Memory B cell (primary cell): ENCODE measurements at regions not wholly inside any gene's neighbourhood (a gene's known extent, or its start where the extent isn't known, plus 50 kb on each side); places are given as distances from the start of the nearest gene placed in this dataset.
"Not testable (repeated sequence)": the region's sequence is repeated elsewhere in the genome, so short reads cannot be mapped to it uniquely, and the experiment has no call there.

Experiments
- ATAC-seq: fragments of 150-1000 bp; cut with Tn5 transposase; 2 replicates; pipeline ENCODE4 v1.10.0; 2021; ENCODE audit warnings: low read depth, mild to moderate bottlenecking, moderate library complexity
- DNase-seq, 2 donors: peaks; one replicate each; pipeline ENCODE4 v3.0.0; 2022; ENCODE audit warnings: low spot score in 2 of 2
- H3K27ac Mint-ChIP-seq: one replicate; pipeline ENCODE4 v1.8.0; 2022; ENCODE audit warnings: mild to moderate bottlenecking, moderate library complexity, mixed read lengths
- H3K27me3 Mint-ChIP-seq: one replicate; pipeline ENCODE4 v1.8.0; 2022; ENCODE audit warnings: mixed read lengths
- H3K36me3 Mint-ChIP-seq: one replicate; pipeline ENCODE4 v1.8.0; 2022; ENCODE audit warnings: mild to moderate bottlenecking, mixed read lengths
- H3K4me1 Mint-ChIP-seq: one replicate; pipeline ENCODE4 v1.8.0; 2022; ENCODE audit warnings: mixed read lengths
- H3K4me3 Mint-ChIP-seq: one replicate; pipeline ENCODE4 v1.8.0; 2022; ENCODE audit warnings: mild to moderate bottlenecking, moderate library complexity, mixed read lengths
- H3K9me3 Mint-ChIP-seq: one replicate; pipeline ENCODE4 v1.8.0; 2022; ENCODE audit warnings: mixed read lengths

DNA sequence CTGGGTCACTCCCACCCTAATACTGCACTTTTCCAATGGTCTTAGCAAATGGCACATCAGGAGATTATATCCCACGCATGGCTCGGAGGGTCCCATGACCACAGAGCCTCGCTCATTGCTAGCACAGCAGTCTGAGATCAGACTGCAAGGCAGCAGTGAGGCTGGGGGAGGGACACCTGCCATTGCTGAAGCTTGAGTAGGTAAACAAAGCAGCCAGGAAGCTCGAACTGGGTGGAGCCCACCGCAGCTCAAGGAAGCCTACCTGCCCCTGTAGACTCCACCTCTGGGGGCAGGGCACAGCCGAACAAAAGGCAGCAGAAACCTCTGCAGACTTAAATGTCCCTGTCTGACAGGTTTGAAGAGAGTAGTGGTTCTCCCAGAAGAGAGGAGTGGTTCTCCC, 599.0 kb upstream of the GRIN3A start:
- H3K27ac Mint-ChIP-seq, DNase-seq, H3K27me3 Mint-ChIP-seq, H3K4me3 Mint-ChIP-seq, H3K9me3 Mint-ChIP-seq, ATAC-seq, H3K36me3 Mint-ChIP-seq, H3K4me1 Mint-ChIP-seq: not testable (repeated sequence)

DNA sequence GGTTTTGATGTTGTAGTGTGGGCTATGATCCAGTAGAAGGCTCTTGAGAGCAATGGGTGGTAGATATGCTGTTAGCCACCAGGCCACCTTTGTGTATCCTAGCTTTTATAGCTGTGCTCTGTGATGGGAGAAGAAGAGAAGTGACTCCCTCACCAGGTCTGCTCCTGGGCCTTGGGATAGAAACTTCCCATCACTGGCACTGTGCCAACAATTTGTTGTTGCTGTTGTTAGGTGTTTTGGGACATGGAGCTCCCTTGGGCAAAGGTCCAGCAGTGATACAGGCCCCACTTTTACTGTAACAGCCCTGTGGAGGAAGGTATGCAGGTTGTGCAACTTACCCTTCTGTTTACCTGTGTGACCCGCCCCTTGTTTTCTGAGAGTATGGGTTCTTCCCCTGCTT, 570.9 kb upstream of the GRIN3A start:
- H3K4me1 Mint-ChIP-seq: no peaks in the 10 kb centered on the region
- H3K27me3 Mint-ChIP-seq: no peaks in the 10 kb centered on the region
- H3K36me3 Mint-ChIP-seq: peaks cover 2% of the 10 kb centered on the region
- H3K9me3 Mint-ChIP-seq: peaks cover 13% of the 10 kb centered on the region
- DNase-seq (no peak), ATAC-seq (no peak)
- H3K27ac Mint-ChIP-seq: no peak overlapping the region
- no peak overlapping the region for H3K4me3 Mint-ChIP-seq

DNA sequence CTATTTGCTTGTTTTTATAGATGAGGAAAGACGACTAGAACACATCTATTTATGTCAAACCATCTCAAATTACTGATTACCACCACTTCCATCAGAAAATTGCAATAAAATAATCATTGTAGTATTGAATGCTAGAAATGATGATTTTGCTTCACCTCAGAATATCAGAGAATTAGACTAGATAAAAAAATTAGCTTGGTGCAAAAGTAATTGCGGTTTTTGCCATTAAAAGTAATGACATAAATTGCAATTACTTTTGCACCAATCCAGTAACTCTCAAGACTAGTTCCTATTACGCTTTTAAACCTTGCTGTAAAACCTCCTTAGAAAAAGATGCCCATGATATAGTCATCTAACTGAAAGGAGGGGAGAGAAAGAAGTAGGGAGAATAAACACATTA, 556.7 kb upstream of the GRIN3A start:
- no peak for DNase-seq
- no peaks in the 10 kb centered on the region for H3K27me3 Mint-ChIP-seq
- no peak overlapping the region for H3K4me3 Mint-ChIP-seq
- H3K4me1 Mint-ChIP-seq: no peaks in the 10 kb centered on the region
- no peak for ATAC-seq
- peaks cover 1% of the 10 kb centered on the region for H3K9me3 Mint-ChIP-seq
- no peak overlapping the region for H3K27ac Mint-ChIP-seq
- no peaks in the 10 kb centered on the region for H3K36me3 Mint-ChIP-seq

DNA sequence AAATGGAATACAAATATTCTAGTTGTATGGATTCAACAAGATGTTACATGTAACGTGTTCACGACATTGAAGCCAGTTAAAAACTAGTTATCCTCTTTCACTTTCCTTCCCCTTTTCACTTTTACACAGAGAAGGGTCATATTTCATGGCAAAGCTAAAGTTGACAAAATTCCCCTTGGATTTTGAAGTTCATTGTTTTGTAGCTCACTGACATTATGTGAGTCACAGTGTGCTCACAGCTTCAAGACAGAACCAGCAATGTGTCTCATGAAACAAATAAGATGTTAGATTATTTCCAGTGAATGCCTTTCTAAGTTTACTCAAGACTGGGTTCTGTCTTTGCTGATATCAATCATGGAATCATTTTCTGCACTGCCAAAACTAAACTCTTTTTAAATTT, 535.5 kb upstream of the GRIN3A start:
- Mint-ChIP-seq H3K36me3 (no peaks in the 10 kb centered on the region), H3K9me3 (peaks cover 12% of the 10 kb centered on the region), H3K4me3 (no peak overlapping the region), H3K27me3 (no peaks in the 10 kb centered on the region), H3K27ac (no peak overlapping the region), H3K4me1 (no peaks in the 10 kb centered on the region)
- no peak for ATAC-seq
- no peak for DNase-seq

DNA sequence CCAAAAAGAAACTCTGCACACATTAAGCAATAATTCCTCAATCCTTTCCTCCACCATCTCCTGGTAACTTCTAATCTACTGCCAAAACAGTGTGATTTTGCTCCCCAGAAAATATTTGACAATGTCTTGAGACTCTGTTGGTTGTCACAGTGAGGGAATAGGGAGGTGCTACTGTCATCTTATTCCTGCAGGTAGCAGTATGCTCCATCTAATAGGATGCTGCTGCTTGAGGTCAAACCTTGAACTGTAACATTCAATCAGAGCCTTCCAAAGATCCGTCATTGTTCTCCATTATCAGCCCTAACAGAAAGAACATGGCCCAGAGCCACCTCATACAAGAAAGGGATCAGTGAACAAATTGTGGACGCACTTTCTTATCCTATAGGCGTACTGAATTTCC, 514.7 kb upstream of the GRIN3A start:
- no peak overlapping the region for H3K4me3 Mint-ChIP-seq
- no peaks in the 10 kb centered on the region for H3K36me3 Mint-ChIP-seq
- no peaks in the 10 kb centered on the region for H3K27me3 Mint-ChIP-seq
- no peaks in the 10 kb centered on the region for H3K4me1 Mint-ChIP-seq
- H3K27ac Mint-ChIP-seq: no peak overlapping the region
- ATAC-seq (no peak), DNase-seq (no peak)
- H3K9me3 Mint-ChIP-seq: peaks cover 3% of the 10 kb centered on the region

DNA sequence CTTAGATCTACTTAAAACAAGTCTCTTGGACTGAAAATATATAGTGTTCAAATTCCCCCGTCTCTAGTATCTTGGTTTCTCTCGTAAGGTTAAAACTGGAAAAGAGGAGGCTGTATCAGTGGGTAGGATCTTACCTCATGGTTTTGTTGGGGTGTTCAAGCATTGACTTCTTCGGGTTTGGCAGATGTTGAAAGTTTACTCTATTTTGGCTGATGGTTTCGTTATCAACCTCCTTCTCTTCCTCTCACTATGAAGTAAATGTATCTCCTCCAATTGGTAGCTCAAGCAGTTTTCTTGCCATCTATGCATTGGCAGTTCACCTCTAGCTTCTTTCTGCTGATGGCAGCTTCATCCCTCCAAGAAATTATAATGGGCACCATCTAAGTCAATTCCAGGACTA, 506.5 kb upstream of the GRIN3A start:
- no peaks in the 10 kb centered on the region for H3K36me3 Mint-ChIP-seq
- ATAC-seq: no peak
- H3K27ac Mint-ChIP-seq: no peak overlapping the region

DNA sequence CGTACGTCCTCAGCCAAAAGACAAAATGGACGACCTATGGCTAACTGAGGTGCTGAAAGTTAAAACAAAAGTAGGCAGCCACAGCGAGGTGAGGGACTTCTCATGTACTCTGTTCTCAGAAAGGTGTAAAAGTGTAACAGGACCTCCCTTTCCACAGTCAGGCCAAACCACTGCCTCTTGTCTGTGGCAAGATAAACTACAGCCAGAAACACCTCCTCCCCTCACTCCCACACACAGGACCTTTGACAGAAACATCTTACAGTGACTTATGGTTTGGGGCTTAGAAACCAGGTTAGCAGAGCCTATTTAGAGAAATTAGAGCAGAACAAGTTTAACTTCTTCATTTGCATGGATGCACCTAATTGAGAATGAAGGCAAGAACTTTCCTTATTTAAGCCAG, 499.1 kb upstream of the GRIN3A start:
- H3K27ac Mint-ChIP-seq: no peak overlapping the region
- ATAC-seq (no peak), DNase-seq (no peak)
- H3K27me3 Mint-ChIP-seq: no peaks in the 10 kb centered on the region
- H3K9me3 Mint-ChIP-seq: peaks cover 2% of the 10 kb centered on the region
- H3K36me3 Mint-ChIP-seq: no peaks in the 10 kb centered on the region
- no peaks in the 10 kb centered on the region for H3K4me1 Mint-ChIP-seq
- H3K4me3 Mint-ChIP-seq: no peak overlapping the region

More for the DNA sequence above, 506.5 kb upstream of the GRIN3A start:
- H3K4me3 Mint-ChIP-seq: no peak overlapping the region
- no peaks in the 10 kb centered on the region for H3K4me1 Mint-ChIP-seq
- H3K9me3 Mint-ChIP-seq: peaks cover 5% of the 10 kb centered on the region
- H3K27me3 Mint-ChIP-seq: no peaks in the 10 kb centered on the region
- DNase-seq: no peak

DNA sequence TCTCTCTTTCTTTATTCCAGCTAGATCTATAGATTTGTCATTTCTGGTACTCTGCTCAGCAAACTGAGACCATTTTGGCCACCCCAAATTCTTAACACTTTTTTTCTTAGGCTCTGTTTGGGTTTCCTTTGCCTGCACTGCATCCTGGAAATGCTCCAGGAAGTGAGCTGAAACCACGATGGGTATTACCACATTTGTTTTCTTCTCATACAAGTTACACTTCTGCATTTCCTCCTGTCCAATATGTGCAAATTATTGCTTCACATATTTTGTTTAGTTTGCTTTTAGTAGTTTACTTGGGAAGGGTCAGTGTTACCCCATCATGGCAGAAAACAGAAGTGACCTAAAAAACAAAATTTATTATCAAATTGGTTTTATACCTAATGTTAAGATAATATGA, 498.6 kb upstream of the GRIN3A start:
- H3K27me3 Mint-ChIP-seq: no peaks in the 10 kb centered on the region
- H3K36me3 Mint-ChIP-seq: no peaks in the 10 kb centered on the region
- no peaks in the 10 kb centered on the region for H3K4me1 Mint-ChIP-seq
- no peak overlapping the region for H3K27ac Mint-ChIP-seq
- DNase-seq: no peak
- no peak for ATAC-seq
- H3K4me3 Mint-ChIP-seq: no peak overlapping the region
- peaks cover 2% of the 10 kb centered on the region for H3K9me3 Mint-ChIP-seq

DNA sequence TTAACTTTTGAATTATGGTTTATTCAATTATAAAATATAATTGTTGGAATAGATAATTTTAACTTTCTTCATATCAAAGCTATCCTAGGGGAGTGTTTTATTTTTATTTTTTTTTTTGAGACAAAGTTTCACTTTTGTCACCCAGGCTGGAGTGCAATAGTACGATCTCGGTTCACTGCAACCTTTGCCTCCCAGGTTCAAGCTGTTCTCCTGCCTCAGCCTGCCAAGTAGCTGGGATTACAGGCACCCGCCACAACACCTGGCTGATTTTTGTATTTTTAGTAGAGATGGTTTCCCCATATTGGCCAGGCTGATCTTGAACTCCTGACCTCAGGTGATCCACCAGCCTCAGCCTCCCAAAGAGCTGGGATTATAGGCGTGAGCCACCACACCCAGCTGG, 489.0 kb upstream of the GRIN3A start:
- DNase-seq, H3K4me3 Mint-ChIP-seq, H3K27ac Mint-ChIP-seq, H3K9me3 Mint-ChIP-seq, ATAC-seq, H3K4me1 Mint-ChIP-seq, H3K27me3 Mint-ChIP-seq, H3K36me3 Mint-ChIP-seq: not testable (repeated sequence)

DNA sequence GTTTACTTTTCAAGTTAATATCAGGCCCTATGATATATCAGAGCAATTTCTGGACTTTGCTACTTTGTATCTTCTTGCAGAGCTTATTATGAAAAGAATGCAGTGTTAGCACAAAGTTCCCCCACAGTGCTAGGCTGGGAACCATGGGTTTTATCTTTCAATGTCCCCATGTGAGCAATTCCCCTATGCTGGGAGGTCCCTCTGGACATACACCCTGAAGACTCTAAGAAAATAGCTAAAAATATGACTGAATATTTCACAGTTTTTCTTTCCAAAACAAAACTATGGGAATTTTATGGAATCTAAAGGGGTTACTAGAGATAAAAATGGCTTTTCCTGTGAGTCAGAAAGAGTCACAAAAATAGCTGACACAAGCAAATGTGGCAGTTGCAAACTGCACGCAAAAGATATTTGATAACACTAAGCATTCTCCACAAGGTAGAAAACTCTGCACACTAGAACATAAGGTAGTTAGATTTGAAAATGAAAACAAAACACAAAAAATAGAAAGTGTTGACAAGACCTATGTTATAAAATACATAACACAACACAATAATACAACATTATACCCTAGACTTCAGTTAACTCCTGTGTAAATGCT, 487.5 kb upstream of the GRIN3A start:
- Mint-ChIP-seq H3K4me3 (no peak overlapping the region), H3K27me3 (no peaks in the 10 kb centered on the region), H3K36me3 (no peaks in the 10 kb centered on the region), H3K4me1 (no peaks in the 10 kb centered on the region), H3K9me3 (no peaks in the 10 kb centered on the region), H3K27ac (no peak overlapping the region)
- ATAC-seq (no peak), DNase-seq (no peak)

DNA sequence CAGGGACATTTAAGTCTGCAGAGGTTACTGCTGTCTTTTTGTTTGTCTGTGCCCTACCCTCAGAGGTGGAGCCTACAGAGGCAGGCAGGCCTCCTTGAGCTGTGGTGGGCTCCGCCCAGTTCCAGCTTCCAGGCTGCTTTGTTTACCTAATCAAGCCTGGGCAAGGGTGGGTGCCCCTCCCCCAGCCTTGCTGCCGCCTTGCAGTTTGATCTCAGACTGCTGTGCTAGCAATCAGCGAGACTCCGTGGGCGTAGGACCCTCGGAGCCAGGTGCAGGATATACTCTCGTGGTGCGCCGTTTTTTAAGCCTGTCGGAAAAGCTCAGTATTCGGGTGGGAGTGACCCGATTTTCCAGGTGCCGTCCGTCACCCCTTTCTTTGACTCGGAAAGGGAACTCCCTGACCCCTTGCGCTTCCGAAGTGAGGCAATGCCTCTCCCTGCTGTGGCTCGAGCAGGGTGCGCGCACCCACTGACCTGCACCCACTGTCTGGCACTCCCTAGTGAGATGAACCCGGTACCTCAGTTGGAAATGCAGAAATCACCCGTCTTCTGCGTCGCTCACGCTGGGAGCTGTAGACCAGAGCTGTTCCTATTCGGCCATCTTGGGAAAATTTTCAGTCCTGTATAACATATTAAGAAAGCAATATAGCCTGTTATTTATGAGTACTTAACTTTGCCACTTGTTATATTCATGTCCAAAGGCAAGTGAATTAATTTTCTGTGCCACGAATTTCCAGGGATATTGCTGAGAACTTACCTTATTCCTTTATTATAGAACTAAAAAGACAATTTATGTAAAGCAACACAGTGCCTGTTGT, 485.1 kb upstream of the GRIN3A start:
- H3K4me3 Mint-ChIP-seq, H3K4me1 Mint-ChIP-seq, H3K27me3 Mint-ChIP-seq, H3K36me3 Mint-ChIP-seq, H3K9me3 Mint-ChIP-seq, DNase-seq, ATAC-seq, H3K27ac Mint-ChIP-seq: not testable (repeated sequence)

DNA sequence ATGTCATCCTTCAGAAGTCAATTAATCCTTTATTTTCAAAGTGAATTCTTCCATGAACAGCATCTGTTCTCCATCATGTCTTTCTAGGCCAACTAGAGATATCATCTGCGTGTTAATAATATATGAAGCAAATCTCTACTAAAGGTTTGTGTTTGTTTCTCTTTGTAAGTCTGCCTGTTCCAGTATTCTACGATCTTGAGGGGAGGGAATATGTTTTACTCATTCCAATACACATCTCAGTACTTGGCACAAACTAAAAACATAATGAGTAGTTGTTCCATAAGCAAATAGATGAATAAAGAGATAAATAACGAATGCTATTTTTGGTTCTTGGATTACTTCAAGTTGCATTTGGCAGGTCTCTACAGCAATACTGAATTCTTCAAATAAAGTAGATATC, 470.7 kb upstream of the GRIN3A start:
- Mint-ChIP-seq H3K27ac (no peak overlapping the region), H3K27me3 (no peaks in the 10 kb centered on the region), H3K4me3 (no peak overlapping the region), H3K36me3 (no peaks in the 10 kb centered on the region), H3K9me3 (no peaks in the 10 kb centered on the region), H3K4me1 (no peaks in the 10 kb centered on the region)
- no peak for ATAC-seq
- no peak for DNase-seq

DNA sequence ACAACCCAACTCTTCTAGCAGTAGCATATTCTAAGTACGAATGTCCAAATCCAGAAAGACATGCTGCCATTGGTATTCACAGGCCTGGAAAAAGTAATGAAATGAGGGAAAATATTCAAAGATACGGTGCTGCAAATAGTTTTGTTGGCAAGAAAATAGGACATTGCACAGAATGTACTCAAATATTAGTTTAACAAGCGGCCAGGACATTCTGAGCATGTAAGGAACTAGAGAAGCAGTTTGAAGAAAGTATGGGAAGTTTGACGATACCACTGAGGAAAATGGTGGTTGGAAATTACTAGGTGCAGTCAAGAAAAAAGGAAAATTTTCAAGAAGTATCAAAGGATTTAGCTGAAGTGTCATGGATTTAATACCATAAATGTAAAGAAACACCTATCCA, 468.0 kb upstream of the GRIN3A start:
- Mint-ChIP-seq H3K27me3 (no peaks in the 10 kb centered on the region), H3K36me3 (no peaks in the 10 kb centered on the region), H3K27ac (no peak overlapping the region), H3K9me3 (peaks cover 4% of the 10 kb centered on the region), H3K4me3 (no peak overlapping the region), H3K4me1 (no peaks in the 10 kb centered on the region)
- DNase-seq (no peak), ATAC-seq (no peak)

DNA sequence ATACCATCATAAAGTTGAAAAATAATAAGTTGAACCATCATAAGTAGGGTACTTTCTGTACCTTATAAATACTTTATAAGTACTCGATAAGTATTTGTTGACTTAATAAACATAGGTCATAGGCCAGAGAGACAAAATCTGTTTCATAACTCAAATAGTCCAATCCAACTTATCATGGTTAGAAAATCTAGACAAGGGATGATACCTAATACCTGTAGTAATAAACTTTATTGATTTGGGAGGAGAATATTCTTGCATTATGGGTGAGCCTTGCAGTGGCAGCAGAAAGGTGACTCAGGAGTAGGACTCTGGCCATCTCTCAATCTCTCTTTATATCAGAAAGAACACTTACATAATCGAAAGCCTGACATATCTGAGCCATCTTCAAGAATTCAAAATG, 466.8 kb upstream of the GRIN3A start:
- Mint-ChIP-seq H3K4me1 (no peaks in the 10 kb centered on the region), H3K9me3 (peaks cover 4% of the 10 kb centered on the region), H3K36me3 (no peaks in the 10 kb centered on the region), H3K27ac (no peak overlapping the region), H3K27me3 (no peaks in the 10 kb centered on the region), H3K4me3 (no peak overlapping the region)
- DNase-seq (no peak), ATAC-seq (no peak)

DNA sequence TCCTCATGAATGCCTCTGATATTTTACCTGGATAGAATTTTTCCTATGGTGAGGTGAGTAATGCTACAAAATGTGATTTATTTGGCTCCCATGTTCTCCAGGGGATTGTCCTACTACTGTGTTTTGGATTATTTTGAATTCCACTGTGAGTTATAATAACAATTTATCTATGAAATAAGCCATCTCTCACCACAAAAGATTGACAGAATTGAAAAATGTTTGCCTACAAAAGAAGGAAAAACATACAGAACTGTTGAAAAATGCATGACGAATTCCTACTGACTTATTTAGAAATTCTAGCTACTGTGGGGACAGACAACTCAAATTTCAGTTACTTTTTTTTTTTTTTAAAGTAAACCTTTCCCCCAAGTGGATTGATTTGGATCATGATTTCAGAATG, 463.7 kb upstream of the GRIN3A start:
- H3K27ac Mint-ChIP-seq: no peak overlapping the region
- H3K9me3 Mint-ChIP-seq: peaks cover 8% of the 10 kb centered on the region
- H3K36me3 Mint-ChIP-seq: no peaks in the 10 kb centered on the region
- no peaks in the 10 kb centered on the region for H3K4me1 Mint-ChIP-seq
- H3K4me3 Mint-ChIP-seq: no peak overlapping the region
- H3K27me3 Mint-ChIP-seq: no peaks in the 10 kb centered on the region
- ATAC-seq (no peak), DNase-seq (no peak)
